ENCODE measurements at regions not wholly inside any gene's neighbourhood (a gene's known extent, or its start where the extent isn't known, plus 50 kb on each side); places are given as distances from the start of the nearest gene placed in this dataset.
A peak's percentile ranks its signal among the peaks of the same experiment; 100 is the strongest.

DNA sequence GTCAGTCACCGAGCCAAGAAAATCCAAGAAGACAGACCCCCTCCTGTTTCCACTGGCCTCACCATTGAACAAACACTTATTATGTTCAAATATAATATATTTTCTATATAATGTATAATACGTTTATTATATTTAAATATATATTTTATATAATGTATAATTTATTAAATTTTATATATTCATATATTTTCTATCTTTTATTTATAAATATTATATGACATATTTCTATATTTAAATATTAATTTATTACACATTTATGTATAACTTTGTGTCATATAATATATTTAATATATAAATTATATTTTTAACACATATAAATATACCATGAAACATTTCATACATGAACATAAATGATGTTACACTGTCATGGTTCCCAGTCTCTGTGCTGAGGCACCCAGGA, 60.9 kb upstream of the RMDN2 start:
- Mint-ChIP-seq H3K9me3 (no peaks in the 10 kb centered on the region), H3K27me3 (peaks cover 24% of the 10 kb centered on the region), H3K36me3 (ENCODE audit: low read depth) (peaks cover 4% of the 10 kb centered on the region), H3K4me3 (no peak overlapping the region), H3K4me1 (peaks cover 5% of the 10 kb centered on the region), H3K27ac (no peak overlapping the region)
- ChIA-PET POLR2A (no interaction called here), CTCF (no interaction called here)
- DNase-seq = no peak

DNA sequence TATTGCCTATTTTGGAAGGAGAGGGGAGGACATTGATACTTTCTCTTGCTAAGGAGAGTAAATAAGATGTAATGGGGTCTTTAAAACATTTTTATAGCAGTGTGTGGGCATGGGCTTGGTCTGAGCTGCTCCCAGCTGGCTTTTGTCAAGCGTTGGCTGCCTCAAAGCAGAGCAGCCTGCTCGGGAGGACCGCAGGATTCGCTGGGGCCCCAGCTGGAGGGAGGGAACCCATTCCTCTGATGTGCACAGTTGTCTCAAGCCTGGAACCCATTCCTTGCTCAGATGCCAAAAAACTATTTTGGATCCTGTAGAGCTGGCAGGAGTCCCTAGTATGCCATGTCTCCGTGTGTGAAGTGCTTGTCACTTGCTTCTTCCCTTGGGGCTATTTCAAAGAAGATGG, 59.4 kb upstream of the RMDN2 start:
- Mint-ChIP-seq H3K36me3 (ENCODE audit: low read depth) (peaks cover 4% of the 10 kb centered on the region), H3K4me1 (peaks cover 10% of the 10 kb centered on the region), H3K4me3 (no peak overlapping the region), H3K27ac (no peak overlapping the region), H3K27me3 (peaks cover 21% of the 10 kb centered on the region), H3K9me3 (no peaks in the 10 kb centered on the region)
- ChIA-PET CTCF (interaction anchor here (1.0 kb wide), 1 partner anchor 12 kb away, joined by 4 read pairs; no protein-coding TSS in a partner anchor), POLR2A (no interaction called here)
- no peak for DNase-seq

DNA sequence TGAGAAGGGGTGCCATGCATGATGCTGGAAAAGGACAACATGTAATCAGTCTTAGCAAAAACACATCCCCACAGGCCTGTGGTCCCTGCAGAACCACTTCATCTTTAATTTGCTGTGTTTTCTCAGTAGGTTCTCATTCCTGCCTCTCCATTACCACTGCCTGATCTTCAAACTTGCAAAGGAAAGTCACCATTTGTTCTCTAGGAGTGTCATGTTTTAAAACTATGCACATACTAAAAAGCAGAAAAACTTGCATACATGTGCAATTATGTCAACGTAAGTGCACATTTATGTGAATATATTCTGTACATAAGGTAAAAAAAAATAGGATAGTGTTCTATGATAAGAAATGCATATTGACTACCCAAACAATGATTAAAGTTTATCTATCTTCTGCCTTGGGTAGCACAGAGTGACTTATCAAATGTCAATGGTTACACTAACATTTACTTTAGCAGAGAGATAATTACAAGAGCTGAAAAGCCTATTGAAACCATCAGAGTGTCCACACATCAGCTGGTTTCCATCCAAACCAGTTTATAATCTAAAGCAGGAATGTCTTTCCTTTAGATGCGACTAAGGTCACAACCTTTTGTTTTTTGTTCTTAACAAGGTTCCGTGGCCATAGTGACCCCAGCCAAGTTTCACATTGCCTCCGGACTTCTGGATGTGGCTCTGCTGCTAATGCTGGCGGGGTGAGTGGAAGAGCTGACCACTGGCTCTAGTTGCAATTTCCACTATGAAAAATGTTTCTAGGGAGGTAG, 58.7 kb upstream of the RMDN2 start:
- no peak for DNase-seq
- Mint-ChIP-seq H3K9me3 (no peaks in the 10 kb centered on the region), H3K27ac (no peak overlapping the region), H3K36me3 (ENCODE audit: low read depth) (peaks cover 4% of the 10 kb centered on the region), H3K27me3 (peaks cover 19% of the 10 kb centered on the region), H3K4me1 (peaks cover 17% of the 10 kb centered on the region), H3K4me3 (no peak overlapping the region)
- CTCF ChIA-PET = interaction anchor here (1.2 kb wide), 1 partner anchor 11 kb away, joined by 3 read pairs; no protein-coding TSS in a partner anchor
- POLR2A ChIA-PET = no interaction called here

DNA sequence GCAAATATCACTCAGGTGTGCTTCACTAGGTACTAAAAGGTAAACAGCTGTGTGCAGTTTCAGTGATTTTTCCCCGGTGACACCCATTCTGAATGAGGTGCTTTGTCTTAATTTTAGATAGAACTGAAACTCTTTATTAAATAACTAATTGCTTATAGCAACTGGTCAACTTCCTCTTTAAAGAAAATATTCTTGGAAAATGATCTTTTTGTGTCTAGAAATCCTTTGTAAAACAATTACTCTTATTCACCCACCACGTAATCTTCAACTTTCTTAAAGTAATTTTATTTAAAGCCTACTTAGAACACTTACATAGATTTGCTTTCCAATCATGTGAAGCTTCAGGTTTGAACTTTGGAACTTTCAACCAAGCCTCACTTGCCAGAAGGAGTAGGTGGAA, 57.9 kb upstream of the RMDN2 start:
- Mint-ChIP-seq H3K4me3 (no peak overlapping the region), H3K36me3 (ENCODE audit: low read depth) (no peaks in the 10 kb centered on the region), H3K9me3 (no peaks in the 10 kb centered on the region), H3K4me1 (peaks cover 25% of the 10 kb centered on the region), H3K27ac (no peak overlapping the region), H3K27me3 (peaks cover 13% of the 10 kb centered on the region)
- no peak for DNase-seq
- ChIA-PET CTCF (interaction anchor here (1.2 to 1.5 kb wide), 2 partner anchors 10 to 24 kb away, joined by 3 to 4 read pairs; no protein-coding TSS in a partner anchor), POLR2A (no interaction called here)

DNA sequence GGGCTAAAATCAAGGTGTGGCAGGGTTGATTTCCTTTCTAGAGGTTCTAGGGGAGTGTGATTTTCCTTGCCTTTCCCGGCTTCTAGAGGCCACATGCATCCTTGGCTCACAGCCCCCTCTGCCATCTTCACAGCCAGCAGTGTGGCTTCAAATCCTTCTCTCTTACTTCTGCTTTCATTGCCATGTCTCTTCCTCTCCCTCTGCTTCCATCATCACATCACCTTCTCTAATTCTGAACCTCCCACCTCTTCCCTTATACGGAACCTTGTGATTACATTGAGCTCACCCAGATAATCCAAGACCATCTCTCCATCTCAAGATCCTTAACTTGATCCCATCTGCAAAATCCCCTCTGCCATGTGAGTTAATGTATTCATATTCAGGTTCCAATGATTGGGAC, 56.2 kb upstream of the RMDN2 start:
- no peaks in the 10 kb centered on the region for H3K36me3 Mint-ChIP-seq (ENCODE audit: low read depth)
- H3K27me3 Mint-ChIP-seq = peaks cover 3% of the 10 kb centered on the region
- no peak for DNase-seq
- peaks cover 39% of the 10 kb centered on the region for H3K4me1 Mint-ChIP-seq
- H3K27ac Mint-ChIP-seq = no peak overlapping the region
- H3K4me3 Mint-ChIP-seq = no peak overlapping the region
- no peaks in the 10 kb centered on the region for H3K9me3 Mint-ChIP-seq
- POLR2A ChIA-PET = no interaction called here
- CTCF ChIA-PET = interaction anchor here (1.0 to 1.2 kb wide), 2 partner anchors 37 to 473 kb away, joined by 3 read pairs; no protein-coding TSS in a partner anchor

DNA sequence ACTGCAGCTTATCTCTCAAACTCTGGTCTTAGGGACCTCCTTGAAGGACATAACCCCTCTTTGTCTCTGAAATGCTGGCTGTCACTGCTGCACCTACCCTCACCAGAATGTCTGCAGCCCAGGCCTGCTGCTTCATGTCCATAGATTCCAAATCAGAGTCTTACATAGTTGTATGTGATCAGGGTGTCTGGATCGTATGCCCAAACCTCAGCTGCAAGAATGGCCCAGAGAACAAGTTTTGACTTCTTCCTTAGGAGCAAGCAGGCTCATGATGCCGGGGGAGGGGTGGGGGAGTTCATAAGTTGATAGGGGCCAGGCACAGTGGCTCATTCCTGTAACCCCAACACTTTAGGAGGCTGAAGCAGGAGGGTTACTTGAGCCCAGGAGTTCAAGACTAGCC, 55.8 kb upstream of the RMDN2 start:
- ChIA-PET CTCF (interaction anchor here (1.0 to 1.2 kb wide), 2 partner anchors 37 to 474 kb away, joined by 3 read pairs; no protein-coding TSS in a partner anchor), POLR2A (no interaction called here)
- DNase-seq = no peak
- H3K4me3 Mint-ChIP-seq = no peak overlapping the region
- no peak overlapping the region for H3K27ac Mint-ChIP-seq
- H3K9me3 Mint-ChIP-seq = no peaks in the 10 kb centered on the region
- H3K36me3 Mint-ChIP-seq (ENCODE audit: low read depth) = no peaks in the 10 kb centered on the region
- H3K4me1 Mint-ChIP-seq = peaks cover 39% of the 10 kb centered on the region
- peaks cover 3% of the 10 kb centered on the region for H3K27me3 Mint-ChIP-seq

DNA sequence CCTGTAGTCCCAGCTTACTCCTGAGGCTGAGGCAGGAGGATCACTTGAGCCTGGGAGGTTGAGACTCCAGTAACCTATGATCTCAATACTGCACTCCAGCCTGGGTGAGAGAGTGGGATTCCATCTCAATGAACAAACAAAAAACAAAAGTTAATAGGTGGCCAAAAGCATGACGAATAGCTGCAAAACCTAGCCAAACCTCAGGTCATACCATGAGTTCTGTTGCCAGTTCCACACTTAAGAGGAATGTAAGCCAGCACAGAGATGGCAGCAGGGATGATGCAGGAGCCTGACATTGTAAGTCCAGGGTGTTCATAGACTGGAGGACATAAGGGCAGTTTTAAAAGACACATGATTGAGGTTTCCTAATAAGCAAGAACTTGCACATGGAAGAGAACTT, 55.3 kb upstream of the RMDN2 start:
- POLR2A ChIA-PET = no interaction called here
- CTCF ChIA-PET = interaction anchor here (1.0 kb wide), 1 partner anchor 474 kb away, joined by 3 read pairs; no protein-coding TSS in a partner anchor
- Mint-ChIP-seq H3K36me3 (ENCODE audit: low read depth) (no peaks in the 10 kb centered on the region), H3K4me3 (no peak overlapping the region), H3K4me1 (peaks cover 39% of the 10 kb centered on the region), H3K27ac (no peak overlapping the region), H3K27me3 (peaks cover 3% of the 10 kb centered on the region), H3K9me3 (no peaks in the 10 kb centered on the region)
- no peak for DNase-seq

DNA sequence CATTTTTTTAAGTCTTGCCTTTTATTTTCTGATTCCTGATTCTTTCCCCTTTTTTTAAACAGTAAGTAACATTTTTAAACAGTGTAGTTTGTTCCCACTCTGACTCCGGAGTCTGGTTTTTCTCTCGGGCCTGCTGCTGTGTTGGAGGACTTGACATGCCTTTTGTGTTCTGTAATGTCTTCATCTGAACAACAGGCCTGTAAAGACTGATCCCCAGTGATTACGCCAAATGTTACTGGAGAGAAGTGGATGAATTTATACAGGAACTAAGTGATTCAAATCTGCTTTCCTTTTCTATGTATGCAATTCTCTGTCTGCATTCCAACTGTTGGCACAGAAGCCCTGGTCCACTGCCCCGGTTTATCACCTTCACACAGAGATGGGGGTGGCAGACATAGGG, 54.3 kb upstream of the RMDN2 start:
- ChIA-PET POLR2A (interaction anchor here (0.6 to 2.4 kb wide), 2 partner anchors 19 to 659 kb away, joined by 4 to 8 read pairs; no protein-coding TSS in a partner anchor), CTCF (interaction anchor here (11.5 kb wide), 1 partner anchor 473 kb away, joined by 201 read pairs; no protein-coding TSS in a partner anchor)
- no peaks in the 10 kb centered on the region for H3K27me3 Mint-ChIP-seq

DNA sequence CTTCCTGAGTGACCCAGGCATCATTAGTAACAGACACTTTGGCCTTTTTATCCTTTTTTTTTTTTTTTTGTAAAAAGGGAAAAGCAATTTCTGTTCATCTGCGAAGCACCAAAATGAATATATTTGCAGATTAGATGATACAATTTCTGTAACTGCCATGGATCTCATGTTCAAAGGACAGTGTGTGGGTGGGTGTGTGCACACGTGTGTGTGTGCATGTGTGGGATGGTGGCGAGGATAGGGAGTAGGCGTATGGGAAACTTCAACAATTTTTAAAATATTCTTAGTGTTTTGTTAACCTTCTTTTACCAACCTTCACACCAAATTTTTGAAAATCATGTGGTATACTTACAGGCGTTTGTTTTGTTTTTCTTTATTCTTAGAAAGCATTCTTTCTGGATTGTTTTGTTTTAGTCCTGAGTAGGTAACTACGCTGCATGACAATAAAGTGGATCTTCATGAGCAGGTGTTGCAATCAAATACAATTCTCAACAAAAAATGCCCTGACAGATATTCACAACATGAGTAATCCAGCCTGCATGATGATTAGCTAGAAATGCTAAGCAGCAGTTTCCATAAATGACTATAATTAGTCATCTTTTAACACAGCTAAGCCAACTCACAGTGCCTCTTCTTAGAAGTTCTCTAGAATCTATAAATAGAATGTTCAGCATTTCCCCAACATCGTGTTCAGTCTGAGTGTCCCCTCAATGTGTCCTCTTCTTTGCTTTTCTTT, 53.5 kb upstream of the RMDN2 start:
- Mint-ChIP-seq H3K27ac (peak overlapping the region; percentile 94), H3K36me3 (ENCODE audit: low read depth) (no peaks in the 10 kb centered on the region), H3K27me3 (no peaks in the 10 kb centered on the region), H3K4me3 (peak overlapping the region; percentile 60), H3K9me3 (no peaks in the 10 kb centered on the region), H3K4me1 (peaks cover 39% of the 10 kb centered on the region)
- ChIA-PET CTCF (interaction anchor here (0.7 to 11.5 kb wide), 8 partner anchors 20 to 554 kb away, joined by 3 to 201 read pairs (median 6); partner anchors contain the start of gene RMDN2), POLR2A (interaction anchor here (0.6 to 2.4 kb wide), 6 partner anchors 20 to 659 kb away, joined by 3 to 8 read pairs (median 4); partner anchors contain the start of gene CDC42EP3)
- no peak for DNase-seq

More for the DNA sequence above, 54.3 kb upstream of the RMDN2 start:
- Mint-ChIP-seq H3K4me1 (peaks cover 39% of the 10 kb centered on the region), H3K9me3 (no peaks in the 10 kb centered on the region), H3K4me3 (no peak overlapping the region), H3K27ac (peak overlapping the region; percentile 94), H3K36me3 (ENCODE audit: low read depth) (no peaks in the 10 kb centered on the region)
- DNase-seq = no peak

DNA sequence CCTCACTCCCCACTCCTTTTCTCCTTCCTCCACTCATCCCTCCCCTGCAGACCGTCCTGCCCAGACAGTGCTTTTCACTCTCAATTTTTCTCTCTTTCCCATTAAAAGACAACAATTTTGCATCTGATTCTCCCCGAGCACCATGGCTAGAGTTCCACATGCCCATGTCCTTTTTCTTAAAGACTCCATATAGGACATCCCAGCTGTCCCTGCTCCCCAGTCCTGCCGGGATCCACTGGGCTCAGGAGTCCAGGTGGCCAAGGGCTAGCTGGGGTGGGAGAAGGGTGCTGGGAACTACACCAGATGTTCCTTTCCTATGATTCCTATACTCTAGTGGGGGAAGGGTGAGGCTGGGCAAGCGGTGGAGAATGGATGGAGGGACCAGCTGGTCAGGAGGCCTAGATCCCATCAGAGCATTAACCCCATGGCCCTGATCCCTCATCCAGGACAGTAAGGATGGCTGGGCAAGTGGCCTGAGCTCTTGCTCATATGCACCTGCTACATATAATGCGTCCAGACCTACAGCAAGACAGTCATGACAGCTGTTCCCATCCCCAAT, 52.8 kb upstream of the RMDN2 start:
- ChIA-PET CTCF (interaction anchor here (1.0 to 11.5 kb wide), 7 partner anchors 19 to 555 kb away, joined by 3 to 201 read pairs (median 6); partner anchors contain the start of gene RMDN2), POLR2A (interaction anchor here (0.7 to 2.4 kb wide), 7 partner anchors 21 to 481 kb away, joined by 3 to 8 read pairs (median 3); partner anchors contain the start of gene CDC42EP3)
- H3K9me3 Mint-ChIP-seq = no peaks in the 10 kb centered on the region
- H3K27ac Mint-ChIP-seq = peak overlapping the region; percentile 94
- H3K4me3 Mint-ChIP-seq = peak overlapping the region; percentile 60
- DNase-seq = no peak
- H3K36me3 Mint-ChIP-seq (ENCODE audit: low read depth) = no peaks in the 10 kb centered on the region
- no peaks in the 10 kb centered on the region for H3K27me3 Mint-ChIP-seq
- H3K4me1 Mint-ChIP-seq = peaks cover 39% of the 10 kb centered on the region

DNA sequence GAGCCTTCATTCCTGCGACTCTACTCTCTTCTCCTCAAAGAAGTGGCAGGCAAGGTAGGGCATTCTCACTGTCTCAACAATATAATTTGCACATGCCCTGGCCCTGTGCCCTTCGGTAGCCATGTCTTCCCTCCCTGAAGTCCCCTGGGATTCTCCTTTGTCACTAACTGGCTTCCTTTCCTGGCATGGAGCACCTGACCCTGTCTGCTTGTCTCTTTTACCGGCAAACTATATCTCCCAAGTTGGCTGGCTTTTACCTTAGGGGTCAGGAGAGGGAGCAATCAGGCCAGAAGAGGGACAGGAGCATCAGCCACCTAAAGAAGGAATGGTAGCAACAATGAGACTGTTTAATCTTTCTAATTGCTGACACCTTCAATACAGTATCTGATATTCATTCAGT, 51.9 kb upstream of the RMDN2 start:
- Mint-ChIP-seq H3K36me3 (ENCODE audit: low read depth) (no peaks in the 10 kb centered on the region), H3K4me3 (no peak overlapping the region), H3K4me1 (peaks cover 40% of the 10 kb centered on the region), H3K9me3 (no peaks in the 10 kb centered on the region), H3K27ac (peak overlapping the region; percentile 15), H3K27me3 (no peaks in the 10 kb centered on the region)
- CTCF ChIA-PET = interaction anchor here (0.5 to 11.5 kb wide), 4 partner anchors 40 to 475 kb away, joined by 3 to 201 read pairs (median 54); no protein-coding TSS in a partner anchor
- DNase-seq = no peak
- POLR2A ChIA-PET = interaction anchor here (0.8 to 2.4 kb wide), 3 partner anchors 22 to 460 kb away, joined by 3 to 8 read pairs (median 8); partner anchors contain the start of gene CDC42EP3

DNA sequence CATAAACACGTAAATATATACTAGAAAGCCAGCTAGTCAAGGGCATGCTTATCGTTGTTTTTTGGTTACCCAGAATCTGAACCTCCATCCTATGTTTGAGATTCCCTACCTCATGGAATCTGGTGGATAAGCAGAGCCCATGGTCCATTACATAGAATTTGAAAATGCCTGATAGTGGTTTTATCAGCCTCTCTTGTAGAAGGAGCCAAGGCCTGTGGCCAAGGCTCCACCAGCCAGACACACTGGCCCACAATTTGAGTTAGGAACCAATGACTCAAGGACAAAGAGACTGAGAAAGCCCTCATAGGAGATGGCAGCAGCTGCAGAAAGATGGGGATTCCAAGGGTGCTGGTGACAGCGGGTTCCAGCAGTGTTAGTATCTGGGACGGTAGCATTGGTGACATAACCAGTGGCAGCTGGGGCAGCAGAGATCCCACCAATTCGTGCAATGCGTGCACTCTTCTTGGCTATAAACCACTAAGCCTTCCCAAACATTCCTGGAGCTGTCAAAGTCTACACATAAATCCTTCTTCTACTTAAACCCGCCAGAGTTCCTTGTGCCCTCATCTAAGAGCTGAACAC, 51.2 kb upstream of the RMDN2 start:
- CTCF ChIA-PET = interaction anchor here (0.5 to 11.5 kb wide), 7 partner anchors 15 to 482 kb away, joined by 3 to 201 read pairs (median 4); no protein-coding TSS in a partner anchor
- no peak for DNase-seq
- Mint-ChIP-seq H3K27ac (no peak overlapping the region), H3K9me3 (no peaks in the 10 kb centered on the region), H3K4me3 (no peak overlapping the region), H3K36me3 (ENCODE audit: low read depth) (no peaks in the 10 kb centered on the region), H3K27me3 (no peaks in the 10 kb centered on the region), H3K4me1 (peaks cover 39% of the 10 kb centered on the region)
- POLR2A ChIA-PET = interaction anchor here (0.8 to 1.2 kb wide), 2 partner anchors 201 to 460 kb away, joined by 3 read pairs; no protein-coding TSS in a partner anchor

Data from activated CD4-positive, alpha-beta memory T cell treated with anti-CD3 and anti-CD28 coated beads, Interleukin-2, amount 10 ng/mL, durations not matched to agents 7 days and 5 days (primary cell).